ENCODE measurements at regions not wholly inside any gene's neighbourhood (a gene's known extent, or its start where the extent isn't known, plus 50 kb on each side); places are given as distances from the start of the nearest gene placed in this dataset.

DNA sequence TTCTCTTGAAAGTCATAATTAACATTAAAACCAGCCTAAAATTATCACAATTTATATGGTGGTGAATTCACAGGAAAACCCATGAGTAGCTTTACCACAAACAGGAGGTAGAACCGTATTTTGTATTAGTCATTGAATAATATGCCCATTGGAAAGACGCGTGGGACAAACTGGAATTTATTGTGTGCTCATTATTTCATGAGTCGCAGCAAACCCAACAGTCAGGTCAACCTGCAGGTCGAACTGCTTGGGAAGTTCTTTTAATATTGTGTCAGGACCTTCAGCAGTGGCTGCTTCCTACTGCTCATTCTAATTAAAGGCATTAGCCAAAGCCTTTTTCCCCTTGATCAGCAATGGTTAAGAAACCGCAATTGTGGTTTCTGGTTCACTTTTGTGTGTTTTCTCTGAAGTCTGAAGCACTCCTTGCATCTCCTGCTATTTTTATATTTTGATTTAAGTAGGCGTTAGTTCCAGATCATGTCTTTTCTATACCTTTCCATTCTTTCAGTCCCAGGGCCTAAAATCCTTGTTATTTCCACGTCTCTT is 100.1 kb downstream of the RAB11FIP2 start:
- Histone ChIP-seq H3K9me3 (no peaks in the 10 kb centered on the region), H3K4me3 (no peak overlapping the region), H3K4me2 (no peak overlapping the region), H3K27ac (no peak overlapping the region), H3K4me1 (no peaks in the 10 kb centered on the region)
- ChIA-PET POLR2A (no interaction called here), CTCF (interaction anchor here (1.0 kb wide), 1 partner anchor 13 kb away, joined by 3 read pairs; no protein-coding TSS in a partner anchor)
- ATAC-seq (no peak), DNase-seq (ENCODE audit: low read depth in 1 of 2, low spot score in 1 of 2) (no peak), FAIRE-seq (no peak)
- WGBS (ENCODE audit: missing lambda C conversion rate): 29% methylated on average over 8 of the region's 8 CpGs
- TF ChIP-seq MAFK (IDR thresholded peaks at IDR 0.05; ENCODE audit: partially characterized antibody) (no peak), ZSCAN20 (CRISPR knock-in tag; IDR thresholded peaks at IDR 0.05) (no peak), CEBPB (IDR thresholded peaks at IDR 0.05) (no peak)
- TF ChIP-seq, protein P1, sequence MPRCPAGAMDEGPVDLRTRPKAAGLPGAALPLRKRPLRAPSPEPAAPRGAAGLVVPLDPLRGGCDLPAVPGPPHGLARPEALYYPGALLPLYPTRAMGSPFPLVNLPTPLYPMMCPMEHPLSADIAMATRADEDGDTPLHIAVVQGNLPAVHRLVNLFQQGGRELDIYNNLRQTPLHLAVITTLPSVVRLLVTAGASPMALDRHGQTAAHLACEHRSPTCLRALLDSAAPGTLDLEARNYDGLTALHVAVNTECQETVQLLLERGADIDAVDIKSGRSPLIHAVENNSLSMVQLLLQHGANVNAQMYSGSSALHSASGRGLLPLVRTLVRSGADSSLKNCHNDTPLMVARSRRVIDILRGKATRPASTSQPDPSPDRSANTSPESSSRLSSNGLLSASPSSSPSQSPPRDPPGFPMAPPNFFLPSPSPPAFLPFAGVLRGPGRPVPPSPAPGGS (IDR thresholded peaks at IDR 0.05): no peak

DNA sequence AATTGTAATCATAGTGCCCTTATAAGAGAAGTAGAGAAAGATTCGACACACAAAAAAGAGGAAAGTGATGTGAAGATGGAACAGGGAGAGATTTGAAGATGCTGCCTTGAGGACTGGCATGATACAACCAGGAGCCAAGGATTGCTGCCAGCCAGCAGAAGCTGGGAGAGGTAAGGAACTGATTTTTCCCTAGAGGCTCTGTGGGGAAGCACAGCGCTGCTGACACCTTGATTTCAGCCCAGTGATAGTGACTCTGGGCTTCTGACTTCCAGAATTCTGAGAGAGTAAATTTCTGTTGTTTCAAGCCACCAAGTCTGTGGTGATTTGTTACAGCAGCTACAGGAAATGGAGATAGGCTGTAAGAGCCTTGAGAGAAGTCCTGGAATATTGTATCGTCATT is 98.2 kb downstream of the RAB11FIP2 start:
- Histone ChIP-seq H3K4me2 (no peak overlapping the region), H3K9me3 (no peaks in the 10 kb centered on the region), H3K4me3 (no peak overlapping the region), H3K4me1 (no peaks in the 10 kb centered on the region), H3K27ac (no peak overlapping the region)
- DNase-seq (ENCODE audit: low read depth in 1 of 2, low spot score in 1 of 2) (peak in 1 of 2 experiments; percentile 11), FAIRE-seq (no peak), ATAC-seq (peak; percentile 70 to 73; a peak in 4 of 6 replicates)
- TF ChIP-seq EHF (CRISPR knock-in tag; IDR thresholded peaks at IDR 0.05): no peak
- TF ChIP-seq, protein P2, sequence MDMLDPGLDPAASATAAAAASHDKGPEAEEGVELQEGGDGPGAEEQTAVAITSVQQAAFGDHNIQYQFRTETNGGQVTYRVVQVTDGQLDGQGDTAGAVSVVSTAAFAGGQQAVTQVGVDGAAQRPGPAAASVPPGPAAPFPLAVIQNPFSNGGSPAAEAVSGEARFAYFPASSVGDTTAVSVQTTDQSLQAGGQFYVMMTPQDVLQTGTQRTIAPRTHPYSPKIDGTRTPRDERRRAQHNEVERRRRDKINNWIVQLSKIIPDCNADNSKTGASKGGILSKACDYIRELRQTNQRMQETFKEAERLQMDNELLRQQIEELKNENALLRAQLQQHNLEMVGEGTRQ (IDR thresholded peaks at IDR 0.05): no peak
- TF ChIP-seq, protein P3, sequence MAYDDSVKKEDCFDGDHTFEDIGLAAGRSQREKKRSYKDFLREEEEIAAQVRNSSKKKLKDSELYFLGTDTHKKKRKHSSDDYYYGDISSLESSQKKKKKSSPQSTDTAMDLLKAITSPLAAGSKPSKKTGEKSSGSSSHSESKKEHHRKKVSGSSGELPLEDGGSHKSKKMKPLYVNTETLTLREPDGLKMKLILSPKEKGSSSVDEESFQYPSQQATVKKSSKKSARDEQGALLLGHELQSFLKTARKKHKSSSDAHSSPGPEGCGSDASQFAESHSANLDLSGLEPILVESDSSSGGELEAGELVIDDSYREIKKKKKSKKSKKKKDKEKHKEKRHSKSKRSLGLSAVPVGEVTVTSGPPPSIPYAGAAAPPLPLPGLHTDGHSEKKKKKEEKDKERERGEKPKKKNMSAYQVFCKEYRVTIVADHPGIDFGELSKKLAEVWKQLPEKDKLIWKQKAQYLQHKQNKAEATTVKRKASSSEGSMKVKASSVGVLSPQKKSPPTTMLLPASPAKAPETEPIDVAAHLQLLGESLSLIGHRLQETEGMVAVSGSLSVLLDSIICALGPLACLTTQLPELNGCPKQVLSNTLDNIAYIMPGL (CRISPR knock-in tag; IDR thresholded peaks at IDR 0.05; ENCODE audit: borderline replicate concordance): no peak
- TF ChIP-seq ZFP36 (IDR thresholded peaks at IDR 0.05; ENCODE audit: borderline replicate concordance, partially characterized antibody): no peak
- TF ChIP-seq, protein P4, sequence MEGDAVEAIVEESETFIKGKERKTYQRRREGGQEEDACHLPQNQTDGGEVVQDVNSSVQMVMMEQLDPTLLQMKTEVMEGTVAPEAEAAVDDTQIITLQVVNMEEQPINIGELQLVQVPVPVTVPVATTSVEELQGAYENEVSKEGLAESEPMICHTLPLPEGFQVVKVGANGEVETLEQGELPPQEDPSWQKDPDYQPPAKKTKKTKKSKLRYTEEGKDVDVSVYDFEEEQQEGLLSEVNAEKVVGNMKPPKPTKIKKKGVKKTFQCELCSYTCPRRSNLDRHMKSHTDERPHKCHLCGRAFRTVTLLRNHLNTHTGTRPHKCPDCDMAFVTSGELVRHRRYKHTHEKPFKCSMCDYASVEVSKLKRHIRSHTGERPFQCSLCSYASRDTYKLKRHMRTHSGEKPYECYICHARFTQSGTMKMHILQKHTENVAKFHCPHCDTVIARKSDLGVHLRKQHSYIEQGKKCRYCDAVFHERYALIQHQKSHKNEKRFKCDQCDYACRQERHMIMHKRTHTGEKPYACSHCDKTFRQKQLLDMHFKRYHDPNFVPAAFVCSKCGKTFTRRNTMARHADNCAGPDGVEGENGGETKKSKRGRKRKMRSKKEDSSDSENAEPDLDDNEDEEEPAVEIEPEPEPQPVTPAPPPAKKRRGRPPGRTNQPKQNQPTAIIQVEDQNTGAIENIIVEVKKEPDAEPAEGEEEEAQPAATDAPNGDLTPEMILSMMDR (IDR thresholded peaks at IDR 0.05): no peak
- no peak for TF ChIP-seq CHD4 (IDR thresholded peaks at IDR 0.05; ENCODE audit: borderline replicate concordance)
- TF ChIP-seq FOXS1 (CRISPR knock-in tag; IDR thresholded peaks at IDR 0.05): no peak
- TF ChIP-seq ESRRA (IDR thresholded peaks at IDR 0.05; ENCODE audit: borderline replicate concordance, low read length): no peak
- no peak for TF ChIP-seq CHD2 (IDR thresholded peaks at IDR 0.05; ENCODE audit: low read length, partially characterized antibody)
- TF ChIP-seq BHLHE40 (IDR thresholded peaks at IDR 0.05; ENCODE audit: low read depth, low read length): no peak
- TF ChIP-seq, protein P5, sequence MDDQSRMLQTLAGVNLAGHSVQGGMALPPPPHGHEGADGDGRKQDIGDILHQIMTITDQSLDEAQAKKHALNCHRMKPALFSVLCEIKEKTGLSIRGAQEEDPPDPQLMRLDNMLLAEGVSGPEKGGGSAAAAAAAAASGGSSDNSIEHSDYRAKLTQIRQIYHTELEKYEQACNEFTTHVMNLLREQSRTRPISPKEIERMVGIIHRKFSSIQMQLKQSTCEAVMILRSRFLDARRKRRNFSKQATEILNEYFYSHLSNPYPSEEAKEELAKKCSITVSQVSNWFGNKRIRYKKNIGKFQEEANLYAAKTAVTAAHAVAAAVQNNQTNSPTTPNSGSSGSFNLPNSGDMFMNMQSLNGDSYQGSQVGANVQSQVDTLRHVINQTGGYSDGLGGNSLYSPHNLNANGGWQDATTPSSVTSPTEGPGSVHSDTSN (IDR thresholded peaks at IDR 0.05): no peak
- no peak for TF ChIP-seq POLR2A (IDR thresholded peaks at IDR 0.05; ENCODE audit: low read length)
- TF ChIP-seq MYC (IDR thresholded peaks at IDR 0.05; ENCODE audit: borderline replicate concordance, low read length): no peak
- CTCF ChIA-PET: no interaction called here
- 17% methylated on average over 3 of the region's 3 CpGs for WGBS (ENCODE audit: missing lambda C conversion rate)
- POLR2A ChIA-PET: no interaction called here

All from A549 (cell line).